ENCODE measurements at regions not wholly inside any gene's neighbourhood (a gene's known extent, or its start where the extent isn't known, plus 50 kb on each side); places are given as distances from the start of the nearest gene placed in this dataset.
A peak's percentile ranks its signal among the peaks of the same experiment; 100 is the strongest.

DNA sequence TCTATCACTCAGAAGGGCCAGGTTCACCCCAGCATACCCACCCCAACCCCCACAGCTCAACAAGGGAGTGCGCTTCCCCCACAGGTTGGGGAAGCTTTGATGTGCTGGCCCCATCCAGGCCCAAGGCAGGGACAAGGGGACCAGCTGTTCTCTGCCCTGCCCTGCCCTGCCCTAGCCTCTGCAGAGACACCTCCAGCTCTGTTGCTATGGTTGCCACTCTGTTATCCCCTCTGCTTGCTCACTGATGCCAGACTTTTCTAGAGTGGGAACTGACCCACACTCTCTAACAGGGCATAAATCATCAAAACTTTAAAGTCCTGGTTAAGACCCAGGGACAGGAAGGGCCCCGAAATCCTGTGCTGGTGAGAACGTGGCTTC is 50.4 kb upstream of the ENPP7 start:
- DNase-seq, result no peak

DNA sequence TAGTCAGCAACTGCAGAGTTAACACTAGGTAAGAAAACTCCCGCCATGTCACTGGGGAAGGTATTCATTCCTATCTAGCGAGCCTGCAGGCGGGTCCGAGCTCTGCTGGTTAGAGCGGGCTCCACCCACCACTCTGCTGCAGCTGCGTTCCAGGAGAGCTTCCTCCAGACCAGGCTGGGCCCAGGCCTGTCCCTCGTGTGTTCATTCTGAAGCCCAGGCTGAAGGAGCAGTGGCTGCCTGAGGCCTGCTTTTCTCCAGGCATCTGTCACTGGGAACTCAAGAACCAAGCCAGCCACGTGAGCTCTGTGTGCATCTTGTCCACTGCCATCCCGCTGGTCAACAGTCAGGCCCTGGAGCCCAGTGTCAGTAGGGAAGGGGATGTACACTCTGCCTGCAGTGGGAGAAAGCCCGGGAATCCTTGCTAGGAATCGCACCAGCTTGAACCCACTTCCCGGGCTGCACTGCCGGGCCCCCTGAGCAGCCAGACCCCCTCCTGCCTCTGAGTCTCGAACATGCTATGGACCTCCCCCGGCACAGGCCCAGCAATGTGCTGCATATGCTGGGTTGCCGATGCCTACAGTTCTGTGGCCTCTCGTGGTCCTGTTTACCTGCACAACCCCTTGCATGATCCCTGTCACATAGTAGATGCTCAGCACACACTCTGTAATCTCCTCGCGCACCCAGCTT is 51.0 kb upstream of the ENPP7 start:
- no peak for DNase-seq

DNA sequence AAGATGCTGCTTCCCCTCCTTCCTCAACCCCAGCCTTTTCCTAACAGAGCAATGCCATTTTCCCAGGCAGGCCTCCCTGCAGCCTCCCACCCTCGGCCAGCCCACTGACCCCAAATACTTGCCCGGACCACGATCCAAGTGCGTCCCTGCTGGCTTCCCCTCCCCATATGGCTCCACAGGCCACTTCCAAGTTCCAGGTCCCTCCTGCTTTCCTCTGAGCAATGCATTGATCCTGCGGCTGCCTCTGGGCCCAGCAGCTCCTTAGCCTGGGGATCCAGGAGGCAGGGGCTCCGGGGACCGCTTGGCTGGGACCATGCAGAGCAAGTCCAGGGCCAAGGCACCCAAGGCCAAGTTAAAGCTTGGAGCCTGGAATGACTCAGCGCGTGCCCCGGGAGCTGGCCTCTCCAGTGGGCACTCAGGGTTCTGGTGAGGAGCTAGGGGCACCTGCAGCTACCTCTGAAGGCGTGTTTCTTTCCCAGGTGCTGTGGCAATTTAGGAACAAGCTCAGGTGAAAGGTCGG is 51.9 kb upstream of the ENPP7 start:
- no peak for DNase-seq

DNA sequence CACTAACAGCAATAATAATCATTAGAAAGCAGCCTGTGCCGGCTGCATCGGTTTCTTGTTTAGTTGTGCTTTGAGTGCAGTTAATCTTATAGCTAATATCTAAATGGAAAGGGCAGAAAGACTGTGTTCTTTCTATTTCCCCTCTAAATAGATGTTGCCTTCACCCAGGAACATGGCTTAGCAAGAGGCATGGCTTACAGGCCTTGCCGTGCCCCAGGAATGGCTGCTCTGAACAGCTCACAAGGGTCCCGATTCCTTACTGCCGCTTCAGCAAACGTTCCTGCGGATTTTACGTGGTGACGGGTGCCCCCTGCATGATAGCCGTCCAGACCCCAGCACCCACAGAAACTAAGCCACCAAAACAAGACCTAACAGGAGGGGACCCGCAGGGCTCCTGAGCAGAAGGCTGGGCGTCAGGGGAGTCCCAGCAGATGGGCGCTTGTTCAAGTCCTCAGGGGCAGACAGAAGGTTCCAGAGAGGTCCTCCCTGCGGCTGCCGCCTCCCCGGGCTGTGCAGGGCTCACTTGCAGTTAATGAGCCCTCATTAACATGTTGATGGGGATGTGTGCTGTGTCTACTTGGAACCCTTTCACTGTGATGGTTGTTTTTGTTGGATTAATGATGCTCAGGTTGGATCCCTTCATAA is 52.5 kb upstream of the ENPP7 start:
- no peak for DNase-seq

DNA sequence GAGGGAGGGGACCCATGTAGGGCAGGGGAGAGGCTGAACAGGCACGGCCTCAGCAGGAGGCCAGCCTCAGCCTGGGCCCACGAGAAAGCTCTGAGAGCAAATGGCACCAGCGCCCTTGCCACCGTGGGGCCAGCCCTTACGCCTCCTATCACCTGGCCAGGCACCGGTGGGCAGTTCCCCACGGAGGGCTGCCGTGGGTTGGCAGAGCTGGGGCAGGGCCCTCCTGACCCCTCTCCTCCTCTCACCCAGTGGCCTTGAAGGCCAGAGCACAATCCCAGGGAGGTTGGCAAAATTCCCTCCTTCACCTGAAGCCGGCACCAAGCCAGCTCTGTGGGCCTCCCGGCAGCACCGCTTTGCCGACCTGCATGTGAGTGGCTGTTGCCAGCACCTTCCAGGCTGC is 53.1 kb upstream of the ENPP7 start:
- no peak for DNase-seq

DNA sequence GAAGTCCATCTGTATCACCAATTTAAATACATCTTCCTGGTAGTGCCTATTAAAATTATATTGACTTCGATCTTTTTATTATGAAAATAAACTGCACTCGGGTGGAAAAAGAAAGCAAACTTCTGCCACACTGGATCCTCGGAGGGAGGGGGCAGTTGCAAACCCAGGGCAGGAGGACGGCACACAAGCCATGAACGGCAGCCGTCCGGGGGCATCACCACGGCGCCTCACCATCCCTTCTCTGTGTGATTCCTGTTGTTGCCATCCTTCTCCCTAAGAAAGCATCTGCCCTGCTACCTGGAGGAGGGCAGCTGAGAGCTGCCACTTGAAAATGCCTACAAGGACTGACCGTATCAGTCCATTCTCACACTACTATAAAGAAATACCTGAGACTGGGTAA is 53.9 kb upstream of the ENPP7 start:
- no peak for DNase-seq

DNA sequence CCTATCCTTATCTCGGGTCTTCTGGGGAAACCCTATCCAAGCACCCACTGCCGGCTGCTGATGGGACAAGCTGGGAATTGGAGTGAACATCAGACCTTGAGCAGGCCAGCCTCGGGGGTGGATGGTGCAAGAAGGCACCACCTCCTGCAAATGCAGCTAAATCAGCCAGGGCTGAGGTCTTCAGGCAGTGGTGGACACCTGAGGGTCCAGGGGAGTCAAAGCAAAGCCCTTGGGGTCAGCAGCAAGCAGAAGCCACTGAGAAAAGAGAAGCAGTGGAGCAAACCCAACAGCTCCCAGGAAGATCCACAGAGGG is 55.4 kb upstream of the ENPP7 start:
- DNase-seq, result no peak

DNA sequence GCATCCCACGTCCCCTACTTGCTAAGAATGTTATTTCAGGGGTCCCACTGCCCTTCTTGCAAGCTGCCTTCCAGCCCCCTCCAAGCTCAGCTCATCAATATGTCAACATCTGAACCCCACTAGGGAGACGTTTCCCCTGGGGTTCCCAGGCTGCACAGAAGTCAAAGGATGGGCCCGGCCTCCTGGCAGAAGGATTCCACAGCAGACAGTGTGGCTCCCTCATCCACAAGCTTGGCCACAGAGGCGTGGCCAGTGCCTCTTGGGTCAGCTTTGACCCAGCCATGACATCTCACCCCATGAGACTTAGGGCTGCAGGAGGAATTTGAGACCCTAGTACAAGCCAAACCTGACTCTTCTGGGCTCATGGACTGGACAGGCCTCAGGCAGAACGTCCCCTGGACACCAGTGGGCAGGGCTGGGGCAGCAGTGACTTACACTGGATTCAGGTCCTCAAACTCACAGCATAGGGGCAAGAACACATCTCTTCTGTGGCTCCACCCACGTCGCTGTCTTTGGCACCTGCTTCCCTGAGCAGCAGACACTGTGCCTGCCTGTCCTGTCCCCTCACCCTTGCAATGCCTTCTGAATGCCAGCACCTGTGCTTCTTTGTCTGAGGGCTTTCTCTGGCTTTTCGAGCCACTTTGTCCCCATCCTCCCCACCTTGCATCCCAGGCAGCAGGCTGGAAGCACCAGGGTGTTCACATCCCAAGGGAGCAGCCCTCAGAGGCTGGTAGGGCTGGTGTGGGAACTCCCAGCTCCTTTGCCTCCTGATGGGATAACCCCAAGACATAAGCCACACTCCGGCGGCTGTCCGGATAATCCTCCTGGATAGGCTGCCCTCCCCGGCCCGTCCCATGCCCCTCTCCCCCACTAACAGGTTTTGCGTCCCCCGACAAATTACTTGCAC is 56.0 kb upstream of the ENPP7 start:
- DNase-seq, result no peak

DNA sequence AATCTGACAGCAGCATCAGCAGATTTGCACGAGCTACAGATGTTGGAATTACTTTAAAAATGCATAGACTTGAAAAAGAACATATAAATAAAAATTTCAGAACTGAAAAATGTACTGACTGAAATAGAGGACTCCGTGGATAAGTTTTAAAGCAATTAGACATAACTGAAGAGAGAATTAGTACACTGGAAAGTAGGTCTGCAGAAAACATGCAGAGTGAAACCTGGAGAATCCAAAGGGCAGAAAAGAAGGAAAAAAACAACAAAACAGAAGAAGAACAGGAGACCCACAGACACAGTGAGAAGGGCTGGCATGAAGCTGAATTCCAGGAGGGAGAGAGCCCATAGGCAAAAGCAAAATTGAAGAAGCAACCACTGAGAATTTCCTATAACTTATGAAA is 57.2 kb upstream of the ENPP7 start:
- no peak for DNase-seq

DNA sequence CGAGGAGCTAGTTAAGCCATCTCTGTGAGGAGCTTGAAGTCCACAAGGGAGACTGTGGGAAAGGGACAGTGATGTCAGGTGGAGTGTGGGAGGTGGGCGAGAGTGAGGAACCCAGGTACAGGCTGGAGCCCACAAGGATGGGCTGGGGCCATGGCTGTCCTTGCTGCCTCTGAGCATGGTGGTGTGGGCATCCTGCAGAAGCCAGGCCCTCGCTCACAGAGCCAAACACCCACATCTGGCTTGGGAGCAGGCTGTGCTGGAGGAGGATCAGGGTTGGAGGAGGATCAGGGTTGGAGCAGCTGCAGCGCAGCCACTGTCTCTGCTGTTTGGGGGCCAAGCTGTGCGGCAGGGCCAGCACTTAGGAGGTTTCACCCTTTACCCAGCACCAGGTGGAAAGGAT is 58.2 kb upstream of the ENPP7 start:
- no peak for DNase-seq

DNA sequence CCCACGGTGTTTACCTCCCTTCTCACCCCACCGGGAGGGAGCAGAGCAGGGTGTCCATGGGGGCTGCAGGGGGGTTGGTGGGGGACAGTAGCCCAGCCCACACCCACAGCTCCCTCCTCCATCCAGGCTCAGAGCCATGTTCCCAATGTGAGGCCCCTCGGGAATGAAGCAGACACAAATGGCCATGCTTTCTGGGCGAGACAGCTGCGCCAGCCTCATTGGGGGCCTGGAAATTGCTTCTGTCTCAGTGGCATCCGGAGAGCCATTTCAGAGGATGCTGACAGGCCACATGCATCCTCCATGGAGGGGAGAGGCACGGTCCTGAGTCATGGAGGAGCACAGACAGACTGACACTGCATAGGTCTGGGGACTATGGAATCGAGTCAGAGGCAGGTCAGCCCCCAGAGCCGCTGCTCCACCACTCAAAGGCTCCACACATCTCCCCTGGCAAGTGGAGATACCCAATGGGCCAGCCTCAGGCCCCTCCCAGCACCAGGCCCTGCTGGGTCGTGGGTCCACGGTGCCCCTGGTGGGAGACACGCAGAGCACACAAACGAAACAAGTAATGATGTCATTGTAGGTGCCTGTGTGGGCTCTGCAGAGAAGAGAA is 59.6 kb upstream of the ENPP7 start:
- no peak for DNase-seq

DNA sequence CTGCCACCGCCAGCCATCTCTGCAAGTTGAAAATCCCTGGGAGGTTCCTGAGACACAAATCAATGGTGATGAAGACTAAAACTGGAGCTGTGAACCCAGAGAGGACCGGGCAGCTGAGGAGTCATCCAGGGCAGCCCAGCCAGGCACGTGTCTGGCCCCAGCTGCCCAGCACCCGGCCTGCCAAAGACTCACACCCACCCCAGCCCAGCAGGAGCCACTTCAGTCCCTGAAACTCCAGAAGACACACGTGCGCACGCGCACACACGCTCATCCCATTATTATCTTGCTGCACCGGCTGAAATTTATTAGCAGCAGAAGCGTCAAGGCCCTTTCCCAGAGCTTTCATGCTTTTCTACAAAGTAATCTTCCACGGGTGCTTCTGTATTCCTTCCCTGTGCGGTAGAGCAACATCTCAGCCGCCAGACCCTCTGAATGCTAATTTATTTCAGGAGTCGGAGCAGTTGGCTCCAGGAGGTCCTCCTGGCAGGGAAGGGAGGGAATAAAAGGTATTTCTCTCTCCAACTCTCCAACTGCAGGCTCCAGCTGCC is 59.8 kb upstream of the RBFOX3 start:
- no peak for DNase-seq

DNA sequence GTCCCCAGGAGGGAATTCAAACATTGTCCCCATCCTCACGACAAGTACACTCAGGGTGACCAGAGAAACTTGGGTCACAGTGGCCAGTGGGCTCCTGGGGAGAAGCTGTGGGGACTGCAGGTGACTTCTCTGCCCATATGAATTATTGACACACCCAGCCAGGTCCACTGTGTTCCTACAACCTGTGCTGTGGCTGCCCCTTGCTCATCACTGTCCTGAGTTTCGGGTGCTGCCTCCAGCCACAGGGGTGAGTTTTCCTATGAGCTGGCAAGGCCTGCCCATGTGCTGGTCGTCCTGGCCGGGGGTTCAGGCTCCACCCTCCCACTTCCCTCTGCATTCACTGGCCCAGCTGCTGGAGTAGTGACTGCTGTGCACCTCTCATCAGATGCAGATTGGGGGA is 59.0 kb upstream of the RBFOX3 start:
- no peak for DNase-seq

DNA sequence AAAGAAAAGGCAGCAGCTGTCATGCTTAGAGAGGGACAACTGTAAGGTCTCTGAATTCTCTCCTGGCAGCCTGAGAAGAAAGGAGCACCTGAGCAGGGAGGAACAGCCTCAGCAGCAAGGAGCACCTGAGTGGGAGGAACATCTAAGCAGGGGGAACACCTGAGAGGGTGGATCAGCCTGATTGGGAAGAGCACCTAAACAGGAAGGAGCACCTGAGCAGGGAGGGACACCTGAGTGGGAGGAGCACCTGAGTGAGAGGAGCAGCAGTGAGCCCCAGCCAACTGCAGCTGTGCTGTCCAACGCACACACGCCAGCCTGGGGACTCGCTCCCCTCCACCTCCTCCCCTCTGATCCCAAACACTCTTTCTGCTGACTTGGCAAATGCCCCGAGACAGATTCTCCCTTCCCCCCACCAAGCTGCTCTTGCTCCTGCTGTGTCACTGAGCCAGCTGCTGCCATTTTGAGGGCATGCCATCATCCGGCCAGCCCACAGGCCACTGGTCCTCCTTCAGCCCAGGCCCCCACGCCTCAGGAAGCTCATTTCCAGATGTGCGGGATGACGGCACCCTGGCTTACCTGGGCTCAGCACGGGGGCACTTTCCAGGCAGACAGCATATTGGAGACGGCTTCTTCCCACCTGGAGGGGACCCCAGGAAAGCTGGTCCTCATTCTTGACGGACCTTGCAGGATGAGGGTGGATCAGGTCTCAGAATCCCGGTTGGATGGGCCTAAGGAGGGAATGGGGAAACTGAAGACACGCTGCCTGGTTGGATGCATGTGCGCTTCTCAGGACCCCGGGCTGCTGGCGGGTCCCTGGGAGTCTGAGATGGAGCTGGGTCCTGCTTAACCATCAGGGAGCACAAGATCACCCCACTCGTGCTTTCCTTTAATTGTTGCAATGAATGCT is 57.7 kb upstream of the RBFOX3 start:
- no peak for DNase-seq

DNA sequence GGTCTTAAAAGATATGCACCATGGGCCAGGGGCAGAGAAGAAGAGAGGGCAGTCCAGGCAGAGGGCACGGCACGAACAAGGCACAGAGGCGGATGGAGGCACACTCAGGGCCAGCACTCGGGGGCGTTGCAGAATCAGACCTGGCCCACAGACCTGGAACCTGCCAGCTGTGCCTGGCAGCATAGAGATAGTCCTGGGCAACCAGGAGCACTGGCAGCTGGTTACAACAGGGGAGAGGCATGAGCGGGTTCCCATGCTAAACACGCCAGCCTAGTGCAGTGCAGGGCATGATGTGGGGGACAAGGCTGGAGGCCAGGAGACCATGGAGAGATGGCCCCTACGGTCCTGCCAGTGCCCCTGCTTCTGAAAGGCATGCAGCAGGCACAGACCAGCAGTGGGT is 56.9 kb upstream of the RBFOX3 start:
- DNase-seq, result no peak

DNA sequence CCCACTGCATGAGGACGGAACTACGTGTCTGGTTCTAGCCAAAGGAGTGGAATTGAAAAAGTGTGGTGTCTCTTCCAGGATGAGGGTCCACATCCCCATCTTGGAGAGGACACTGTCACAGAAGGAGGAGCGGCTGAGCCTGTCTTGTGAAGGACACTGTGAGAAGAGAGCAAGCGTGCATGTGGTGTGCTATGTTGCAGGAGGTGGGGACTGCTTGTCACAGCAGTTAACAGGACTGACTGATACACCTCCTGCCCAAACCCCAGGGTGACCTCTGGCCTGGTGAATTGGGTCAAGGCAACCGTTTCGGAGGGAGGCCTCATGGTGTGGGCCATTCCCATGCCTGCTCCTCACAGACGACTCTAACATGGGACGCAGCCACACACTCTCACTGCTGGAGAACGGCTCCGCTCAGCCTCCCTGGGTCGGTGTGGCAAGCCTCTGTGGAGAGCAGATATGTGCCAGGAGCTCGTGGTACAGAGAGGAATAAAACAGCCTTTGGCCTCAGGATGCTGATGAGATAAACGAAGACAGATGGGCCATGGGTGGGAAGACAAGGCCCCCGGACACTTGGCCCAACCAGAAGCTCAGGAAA is 56.4 kb upstream of the RBFOX3 start:
- DNase-seq, result no peak

DNA sequence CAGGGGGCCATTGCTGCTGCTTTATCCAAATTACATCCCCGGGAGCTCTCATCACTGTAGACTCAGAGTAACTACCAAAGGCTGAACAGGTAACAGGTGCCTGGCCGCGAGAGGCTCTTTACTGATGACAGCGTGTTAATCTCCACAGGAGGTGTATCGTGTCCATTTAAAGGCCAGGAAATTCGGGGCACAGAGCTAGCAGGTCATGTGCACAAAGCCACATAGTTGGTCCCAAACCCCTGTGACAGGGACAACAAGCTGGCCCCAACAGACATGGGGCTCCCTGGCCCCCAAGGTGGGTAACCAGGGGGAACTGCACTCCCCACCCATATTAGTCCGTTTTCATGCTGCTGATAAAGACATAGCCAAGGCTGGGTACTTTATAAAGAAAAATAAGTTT is 55.3 kb upstream of the RBFOX3 start:
- DNase-seq, result no peak

DNA sequence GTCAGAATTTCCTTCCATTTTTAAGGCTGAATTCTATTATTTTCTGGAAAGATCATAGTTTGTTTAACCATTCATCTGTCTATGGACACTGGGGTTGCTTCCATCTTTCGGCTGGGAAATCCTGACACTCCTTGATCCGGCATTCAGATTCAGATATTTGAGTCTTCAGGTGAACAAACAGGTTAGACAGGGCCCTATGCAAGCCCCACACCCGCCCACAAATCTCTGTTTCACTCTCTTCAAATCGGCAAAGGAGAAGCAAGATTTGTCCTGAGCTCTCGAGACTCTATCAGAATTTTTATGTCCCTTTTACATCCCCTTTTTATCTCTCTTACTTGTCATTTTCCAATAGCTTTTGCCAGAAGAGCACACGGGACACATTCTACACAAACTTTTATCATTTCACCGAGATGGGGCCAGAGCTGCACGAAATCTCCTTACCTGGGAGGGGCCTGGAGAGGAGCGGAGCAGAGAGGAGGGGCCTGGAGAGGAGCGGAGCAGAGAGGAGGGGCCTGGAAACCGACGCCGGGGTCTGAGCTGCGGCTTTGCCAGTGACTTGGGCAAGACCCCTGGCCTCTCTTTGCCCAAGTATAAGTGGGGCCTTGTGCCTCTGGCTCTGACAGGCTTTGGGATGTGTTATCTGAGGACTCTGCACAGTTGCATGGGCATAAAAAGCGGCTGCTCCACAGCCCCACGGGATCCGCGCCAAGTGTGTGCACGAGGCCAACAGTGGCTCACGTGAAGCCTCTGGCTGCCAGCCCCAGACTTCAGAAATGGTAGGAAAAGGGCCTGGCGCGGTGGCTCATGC is 54.3 kb upstream of the RBFOX3 start:
- DNase-seq, result peak; percentile 64

DNA sequence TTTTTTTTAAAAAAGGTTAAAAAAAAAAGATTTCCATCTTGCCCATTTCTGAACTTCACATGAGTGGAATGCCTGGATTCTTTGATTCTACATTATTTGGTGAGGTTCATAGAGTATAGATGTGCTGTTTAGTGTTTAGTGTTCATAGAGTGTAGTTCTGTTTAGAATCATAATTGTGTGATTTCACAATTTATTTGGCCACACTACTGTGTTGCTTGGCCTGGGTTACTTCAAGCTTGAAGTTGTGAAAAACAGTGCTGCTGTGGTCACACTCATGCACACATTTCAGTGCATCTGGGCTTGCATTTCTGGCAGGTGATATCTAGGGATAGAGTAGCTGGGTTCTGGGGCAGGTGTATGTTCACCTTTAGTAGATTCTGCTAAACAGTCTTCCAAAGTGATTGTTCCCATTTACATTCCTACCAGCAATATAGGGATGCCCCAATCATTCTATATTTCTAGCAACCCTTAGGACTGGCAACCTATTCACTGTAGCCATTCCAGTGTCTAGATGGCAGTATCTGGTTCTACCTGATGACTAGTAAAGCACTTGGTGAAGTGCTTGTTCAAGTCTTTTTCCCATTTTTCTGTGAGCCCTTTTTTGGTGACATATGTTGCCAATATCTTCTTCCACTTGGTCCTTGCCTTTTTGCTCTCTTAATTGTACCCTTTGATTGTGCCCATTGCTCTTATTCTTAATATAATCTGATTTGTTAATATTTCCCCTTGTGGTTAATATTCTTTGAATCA is 50.6 kb upstream of the RBFOX3 start:
- no peak for DNase-seq

Measured in hindlimb muscle (tissue), 1 donor.